Ammon's horn (tissue), 1 donor: ENCODE measurements at regions not wholly inside any gene's neighbourhood (a gene's known extent, or its start where the extent isn't known, plus 50 kb on each side); places are given as distances from the start of the nearest gene placed in this dataset.
"Not testable (repeated sequence)": the region's sequence is repeated elsewhere in the genome, so short reads cannot be mapped to it uniquely, and the experiment has no call there.

ENCODE experiments used
- DNase-seq: peaks from one replicate; pipeline ENCODE4 v3.0.0-alpha.2; 2016; ENCODE audit warnings: low spot score

GRCh38 chr2:209162129-209162528 lies 261.7 kb upstream of the MAP2 start:
- DNase-seq, result no peak

- no peak for DNase-seq
Observed at GRCh38 chr2:209181984-209182383, 241.9 kb upstream of the MAP2 start.

DNA sequence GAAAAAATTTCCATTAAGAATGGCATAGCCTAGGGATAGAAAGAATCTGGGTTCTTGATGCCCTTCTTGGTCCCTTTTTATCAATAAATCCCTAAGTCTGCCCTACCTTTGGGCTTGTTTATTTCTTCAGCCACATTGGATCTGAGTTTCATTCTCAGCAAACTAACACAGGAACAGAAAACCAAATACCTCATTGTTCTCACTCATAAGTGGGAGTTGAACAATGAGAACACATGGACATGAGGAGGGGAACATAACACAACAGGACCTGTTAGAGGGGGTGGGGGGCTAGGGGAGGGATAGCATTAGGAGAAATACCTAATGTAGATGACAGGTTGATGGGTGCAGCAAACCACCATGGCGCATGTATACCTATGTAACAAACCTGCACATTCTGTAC lies 237.0 kb upstream of the MAP2 start:
- not testable (repeated sequence) for DNase-seq

GRCh38 chr2:209189893-209190292 lies 234.0 kb upstream of the MAP2 start:
- no peak for DNase-seq

DNA sequence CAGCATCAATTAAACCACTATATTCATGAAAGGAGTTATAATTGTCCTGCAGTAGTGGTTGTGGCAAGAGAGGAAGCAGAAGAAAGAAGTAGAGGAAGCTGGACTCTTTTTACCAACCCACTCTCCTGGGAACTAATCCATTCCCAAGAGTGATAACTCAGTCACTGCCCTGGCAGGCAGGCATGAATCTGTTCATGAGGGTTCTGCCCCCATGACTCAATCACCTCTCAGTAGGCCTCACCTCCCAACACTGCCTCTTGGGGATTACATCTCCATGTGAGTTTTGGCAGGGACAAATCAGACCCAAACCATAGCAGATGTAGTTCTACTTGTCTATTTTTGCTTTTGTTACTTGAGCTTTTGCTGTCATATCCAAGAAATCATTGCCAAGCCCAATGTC lies 232.7 kb upstream of the MAP2 start:
- DNase-seq, result no peak

DNA sequence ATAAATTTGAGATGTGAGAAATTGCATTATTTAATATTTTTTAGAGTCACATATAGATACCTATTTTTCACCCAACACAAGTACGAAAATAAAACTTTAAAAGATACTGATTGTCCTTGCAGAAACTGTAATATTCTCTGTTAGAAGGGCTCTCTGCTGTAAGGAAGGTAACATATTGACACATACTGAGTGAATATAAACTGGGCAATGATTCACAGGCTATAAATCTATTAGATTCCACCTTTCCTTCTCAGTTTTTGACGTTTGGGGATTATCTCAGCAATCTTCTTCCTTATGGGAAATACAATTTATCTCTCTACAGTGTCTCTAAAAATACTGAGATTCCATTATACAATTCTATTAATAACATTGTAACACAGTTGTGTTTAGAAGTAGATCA lies 229.1 kb upstream of the MAP2 start:
- DNase-seq, result no peak

DNA sequence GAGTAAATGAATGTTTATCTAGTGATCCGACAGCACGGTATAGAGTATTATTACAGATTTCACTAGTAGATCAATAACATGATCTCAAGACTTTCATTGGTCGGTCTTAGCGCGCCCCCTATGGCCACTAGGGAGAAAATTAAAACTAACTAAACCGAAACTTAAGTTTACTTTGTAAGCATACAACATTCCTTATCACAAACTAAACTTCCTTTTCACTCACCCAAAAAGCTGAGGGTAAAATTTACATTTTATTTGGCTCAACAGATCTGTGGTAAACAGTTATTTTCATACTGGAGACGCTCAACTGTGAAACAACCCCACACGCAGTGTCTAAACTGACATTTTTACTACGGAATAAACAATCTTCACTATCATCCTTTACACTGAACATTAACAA lies 215.6 kb upstream of the MAP2 start:
- DNase-seq, result peak; percentile 48

DNA sequence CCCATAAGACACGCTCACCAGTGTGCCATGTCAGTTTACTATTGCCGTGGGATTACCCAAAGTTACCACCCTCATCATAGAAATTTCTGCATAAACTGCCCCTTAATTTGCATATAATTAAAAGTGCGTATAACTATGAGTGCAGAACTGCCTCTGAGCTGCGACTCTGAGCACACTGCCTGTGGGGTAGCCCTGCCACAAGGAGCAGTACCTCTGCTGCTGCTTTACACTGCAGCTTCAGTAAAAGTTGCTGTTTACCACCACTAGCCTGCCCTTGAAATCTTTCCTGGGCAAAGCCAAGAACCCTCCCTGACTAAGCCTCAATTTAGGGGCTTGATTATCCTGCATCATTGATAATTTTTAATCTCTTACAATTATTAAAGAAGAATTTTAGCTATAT lies 213.9 kb upstream of the MAP2 start:
- no peak for DNase-seq

- DNase-seq, result no peak
Observed at GRCh38 chr2:209230560-209230959, 193.3 kb upstream of the MAP2 start.

DNA sequence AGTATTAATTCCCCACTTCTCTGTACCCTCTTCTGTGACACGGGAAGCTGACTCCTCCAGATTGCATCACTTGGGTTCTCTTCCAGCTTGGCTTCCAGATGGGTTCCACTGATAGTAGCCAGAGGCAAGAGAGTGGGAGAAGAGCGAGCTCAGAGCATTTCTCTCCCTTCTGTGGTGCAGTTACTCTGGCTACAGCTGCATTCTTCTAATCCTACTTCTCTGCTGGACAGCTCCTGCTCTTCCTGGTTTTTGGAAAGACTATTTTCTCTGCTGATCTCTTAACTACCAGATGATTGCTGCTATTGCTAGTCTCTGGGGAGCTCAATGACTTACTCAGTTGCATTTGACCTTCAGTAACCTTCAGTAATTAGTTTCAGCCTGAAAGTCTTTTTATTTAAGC lies 187.5 kb upstream of the MAP2 start:
- DNase-seq, result no peak

- no peak for DNase-seq
Observed at GRCh38 chr2:209238765-209239584, 184.9 kb upstream of the MAP2 start.

GRCh38 chr2:209239585-209239938 lies 184.3 kb upstream of the MAP2 start:
- no peak for DNase-seq

- DNase-seq, result no peak
Observed at GRCh38 chr2:209240204-209240603, 183.6 kb upstream of the MAP2 start.

DNA sequence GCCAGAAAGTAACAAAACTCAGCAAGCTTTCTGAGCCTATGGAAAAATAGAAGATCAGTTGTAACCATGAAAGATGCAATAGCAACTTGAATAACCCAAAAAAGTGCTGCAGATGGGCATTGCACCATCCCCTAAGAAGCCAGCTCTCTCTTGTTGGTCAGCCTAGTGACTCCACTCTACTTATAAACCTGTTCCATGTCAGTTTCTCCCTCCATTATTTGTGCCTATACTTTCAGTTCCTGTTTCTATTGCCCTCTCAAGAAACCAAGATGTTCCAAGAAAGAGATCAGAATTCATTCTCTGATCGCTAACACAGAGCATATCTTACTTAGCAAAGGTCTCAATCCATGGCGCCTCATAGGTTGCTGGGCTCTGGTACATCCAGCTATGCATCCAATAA lies 170.3 kb upstream of the MAP2 start:
- no peak for DNase-seq

DNA sequence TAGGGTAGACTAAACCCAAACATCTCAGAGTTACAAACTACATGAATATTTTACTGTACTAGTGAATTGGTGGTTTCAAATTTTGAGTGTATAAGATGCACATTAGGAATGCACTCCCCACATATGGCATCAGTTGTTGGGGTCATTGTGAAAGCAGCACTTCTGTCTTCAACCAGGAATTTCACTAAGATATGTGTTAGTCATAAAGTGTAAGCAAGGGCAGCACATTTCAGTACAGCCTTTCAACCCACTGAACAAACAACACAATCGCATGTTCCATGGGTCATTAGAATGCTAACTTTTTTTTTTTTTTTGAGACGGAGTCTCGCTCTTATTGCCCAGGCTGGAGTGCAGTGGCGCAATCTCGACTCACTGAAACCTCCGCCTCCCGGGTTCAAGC lies 164.1 kb upstream of the MAP2 start:
- no peak for DNase-seq

GRCh38 chr2:209260281-209260680 lies 163.6 kb upstream of the MAP2 start:
- DNase-seq, result no peak

GRCh38 chr2:209261366-209262053 lies 162.3 kb upstream of the MAP2 start:
- DNase-seq, result not testable (repeated sequence)

DNA sequence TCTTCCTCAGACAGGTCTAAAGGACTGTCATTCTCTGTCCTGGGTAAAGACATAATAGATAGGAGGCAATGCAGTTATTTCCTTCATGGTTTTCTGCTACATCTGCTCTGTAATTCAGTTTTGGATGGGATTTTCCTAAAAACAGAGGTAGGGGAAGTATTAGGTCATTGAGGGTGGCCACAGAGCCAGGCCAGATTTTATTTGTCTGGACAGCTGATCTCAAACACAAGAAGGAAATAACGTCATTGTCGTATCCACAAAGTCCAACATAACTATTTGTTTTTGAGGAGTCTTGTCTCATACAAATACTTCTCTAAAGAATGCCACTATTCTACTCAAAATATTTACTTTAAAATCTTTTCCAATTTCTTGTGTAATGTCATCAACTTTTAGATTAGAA lies 154.8 kb upstream of the MAP2 start:
- no peak for DNase-seq

- no peak for DNase-seq
Observed at GRCh38 chr2:209276000-209276399, 147.8 kb upstream of the MAP2 start.

- DNase-seq, result no peak
Observed at GRCh38 chr2:209277444-209277843, 146.4 kb upstream of the MAP2 start.

- DNase-seq, result no peak
Observed at GRCh38 chr2:209298601-209299000, 125.2 kb upstream of the MAP2 start.

DNA sequence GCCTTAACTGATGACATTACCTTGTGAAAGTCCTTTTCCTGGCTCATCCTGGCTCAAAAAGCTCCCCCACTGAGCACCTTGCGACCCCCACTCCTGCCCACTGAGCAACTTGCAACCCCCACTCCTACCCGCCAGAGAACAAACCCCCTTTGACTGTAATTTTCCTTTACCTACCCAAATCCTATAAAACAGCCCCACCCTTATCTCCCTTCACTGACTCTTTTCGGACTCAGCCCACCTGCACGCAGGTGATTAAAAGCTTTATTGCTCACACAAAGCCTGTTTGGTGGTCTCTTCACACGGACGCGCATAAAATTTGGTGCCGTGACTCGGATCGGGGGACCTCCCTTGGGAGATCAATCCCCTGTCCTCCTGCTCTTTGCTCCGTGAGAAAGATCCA lies 124.4 kb upstream of the MAP2 start:
- DNase-seq, result not testable (repeated sequence)

GRCh38 chr2:209300766-209301165 lies 123.1 kb upstream of the MAP2 start:
- not testable (repeated sequence) for DNase-seq

DNA sequence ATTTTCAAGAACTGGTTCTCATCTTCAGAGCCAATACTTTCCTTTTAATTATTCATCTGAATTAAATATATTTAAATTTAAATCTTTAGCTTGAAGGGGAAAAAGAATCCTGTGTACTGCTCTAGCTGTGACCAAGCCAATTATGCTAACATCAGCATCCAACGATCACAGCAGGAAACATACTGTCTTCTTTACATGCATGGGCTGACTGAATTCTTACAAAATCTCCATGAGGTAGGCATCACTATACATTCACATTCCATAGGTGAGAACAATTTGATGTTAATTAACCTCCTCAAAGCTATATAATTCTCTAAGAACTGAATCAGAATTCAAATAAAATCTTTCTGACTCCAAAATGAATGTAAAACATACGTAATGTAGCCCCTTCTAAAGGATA lies 118.8 kb upstream of the MAP2 start:
- DNase-seq, result no peak
